ENCODE measurements at regions not wholly inside any gene's neighbourhood (a gene's known extent, or its start where the extent isn't known, plus 50 kb on each side); places are given as distances from the start of the nearest gene placed in this dataset.

- TF ChIP-seq TAF1 (IDR thresholded peaks at IDR 0.05; ENCODE audit: borderline replicate concordance, low read depth, low read length) (no peak), TCF12 (IDR thresholded peaks at IDR 0.05) (no peak), ELF1 (IDR thresholded peaks at IDR 0.05) (no peak), FOXM1 (IDR thresholded peaks at IDR 0.05; ENCODE audit: low read depth) (no peak)
Measured at GRCh38 chr9:102185962-102186361, 447.5 kb upstream of the GRIN3A start (continued).

GRCh38 chr9:102185371-102185770 lies 446.9 kb upstream of the GRIN3A start:
- no peak for TF ChIP-seq RCOR1 (IDR thresholded peaks at IDR 0.05; ENCODE audit: low read length)
- no peak for TF ChIP-seq ZBTB33 (IDR thresholded peaks at IDR 0.05; ENCODE audit: borderline replicate concordance, low read depth)
- TF ChIP-seq TEAD4 (IDR thresholded peaks at IDR 0.05; ENCODE audit: borderline replicate concordance, insufficient read depth) = no peak
- TF ChIP-seq RFX5 (IDR thresholded peaks at IDR 0.05; ENCODE audit: low read length) = no peak
- TF ChIP-seq NRF1 (IDR thresholded peaks at IDR 0.05; ENCODE audit: low read depth, low read length) = no peak
- TF ChIP-seq USF2 (IDR thresholded peaks at IDR 0.05; ENCODE audit: borderline replicate concordance, low read depth, low read length) = no peak
- no peak for TF ChIP-seq TCF12 (IDR thresholded peaks at IDR 0.05)
- no peak for TF ChIP-seq FOXM1 (IDR thresholded peaks at IDR 0.05; ENCODE audit: low read depth)
- no peak for TF ChIP-seq EP300 (IDR thresholded peaks at IDR 0.05; ENCODE audit: borderline replicate concordance in 1 of 2, low read depth in 1 of 2, low read length in 1 of 2)
- TF ChIP-seq, protein P1, sequence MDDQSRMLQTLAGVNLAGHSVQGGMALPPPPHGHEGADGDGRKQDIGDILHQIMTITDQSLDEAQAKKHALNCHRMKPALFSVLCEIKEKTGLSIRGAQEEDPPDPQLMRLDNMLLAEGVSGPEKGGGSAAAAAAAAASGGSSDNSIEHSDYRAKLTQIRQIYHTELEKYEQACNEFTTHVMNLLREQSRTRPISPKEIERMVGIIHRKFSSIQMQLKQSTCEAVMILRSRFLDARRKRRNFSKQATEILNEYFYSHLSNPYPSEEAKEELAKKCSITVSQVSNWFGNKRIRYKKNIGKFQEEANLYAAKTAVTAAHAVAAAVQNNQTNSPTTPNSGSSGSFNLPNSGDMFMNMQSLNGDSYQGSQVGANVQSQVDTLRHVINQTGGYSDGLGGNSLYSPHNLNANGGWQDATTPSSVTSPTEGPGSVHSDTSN (IDR thresholded peaks at IDR 0.05) = no peak
- TF ChIP-seq CHD2 (IDR thresholded peaks at IDR 0.05; ENCODE audit: low read length, partially characterized antibody) = no peak
- TF ChIP-seq, protein P2, sequence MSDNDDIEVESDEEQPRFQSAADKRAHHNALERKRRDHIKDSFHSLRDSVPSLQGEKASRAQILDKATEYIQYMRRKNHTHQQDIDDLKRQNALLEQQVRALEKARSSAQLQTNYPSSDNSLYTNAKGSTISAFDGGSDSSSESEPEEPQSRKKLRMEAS (IDR thresholded peaks at IDR 0.05; ENCODE audit: low read depth) = no peak
- no peak for TF ChIP-seq USF1 (IDR thresholded peaks at IDR 0.05; ENCODE audit: borderline replicate concordance, low read depth)
- no peak for TF ChIP-seq FOXJ3 (CRISPR knock-in tag; IDR thresholded peaks at IDR 0.05)
- no peak for TF ChIP-seq TAF1 (IDR thresholded peaks at IDR 0.05; ENCODE audit: borderline replicate concordance, low read depth, low read length)
- no peak for TF ChIP-seq FOSL2 (IDR thresholded peaks at IDR 0.05; ENCODE audit: borderline replicate concordance, low read depth)
- TF ChIP-seq SIN3A (IDR thresholded peaks at IDR 0.05; ENCODE audit: borderline replicate concordance, low read depth, low read length) = no peak
- TF ChIP-seq JUND (IDR thresholded peaks at IDR 0.05) = no peak
- 41% methylated on average over 2 of the region's 2 CpGs for WGBS (ENCODE audit: low lambda C conversion rate)
- Histone ChIP-seq H3K9me2 (no peaks in the 10 kb centered on the region), H3K4me3 (ENCODE audit: low read depth in 2 of 2, low read length in 1 of 2) (no peak overlapping the region), H3K4me2 (no peak overlapping the region), H2AFZ (ENCODE audit: low read depth) (no peak overlapping the region), H3K27me3 (ENCODE audit: insufficient read depth) (no peaks in the 10 kb centered on the region), H3K9me3 (no peaks in the 10 kb centered on the region), H4K20me1 (ENCODE audit: insufficient read depth) (no peaks in the 10 kb centered on the region), H3K9ac (no peak overlapping the region), H3K36me3 (replicated peaks in 1 of 2; ENCODE audit: control insufficient read depth in 1 of 2, insufficient read depth in 2 of 2, low read length in 1 of 2) (no peaks in the 10 kb centered on the region), H3K79me2 (ENCODE audit: insufficient read depth) (no peaks in the 10 kb centered on the region), H3K27ac (ENCODE audit: low read depth in 2 of 2, low read length in 1 of 2) (no peak overlapping the region), H3F3A (replicated peaks; ENCODE audit: insufficient read depth) (no peaks in the 10 kb centered on the region), H3K4me1 (ENCODE audit: control insufficient read depth in 1 of 2, insufficient read depth in 2 of 2, low read depth in 1 of 2, low read length in 1 of 2) (no peaks in the 10 kb centered on the region)
- ChIA-PET POLR2A (no interaction called here), CTCF (no interaction called here)
- no peak for DNase-seq
